Adrenal gland (tissue), 5 donors: ENCODE measurements at regions not wholly inside any gene's neighbourhood (a gene's known extent, or its start where the extent isn't known, plus 50 kb on each side); places are given as distances from the start of the nearest gene placed in this dataset.

Experiments used
- CTCF ChIP-seq, 6 experiments: fragments of 450-650 bp in 4 of 6; fragments of 200-600 bp in 2 of 6; sonication (generic) in 1 of 6; IDR thresholded peaks; 1 replicate in 5 of 6; 2 replicates in 1 of 6; pipeline versions ENCODE4 v1.5.1 to v1.8.0; 2016 to 2021; ENCODE audit warnings: antibody characterized with exemption in 6 of 6, mild to moderate bottlenecking in 2 of 6, moderate library complexity in 1 of 6
- POLR2A ChIP-seq, 2 donors: fragments of 450-650 bp; IDR thresholded peaks; one replicate each; pipeline ENCODE4 v1.6.1; 2017; ENCODE audit warnings: antibody characterized with exemption in 2 of 2, mild to moderate bottlenecking in 2 of 2, moderate library complexity in 1 of 2
- donor health status: DM: no; HTN: no; CAD: no.

DNA sequence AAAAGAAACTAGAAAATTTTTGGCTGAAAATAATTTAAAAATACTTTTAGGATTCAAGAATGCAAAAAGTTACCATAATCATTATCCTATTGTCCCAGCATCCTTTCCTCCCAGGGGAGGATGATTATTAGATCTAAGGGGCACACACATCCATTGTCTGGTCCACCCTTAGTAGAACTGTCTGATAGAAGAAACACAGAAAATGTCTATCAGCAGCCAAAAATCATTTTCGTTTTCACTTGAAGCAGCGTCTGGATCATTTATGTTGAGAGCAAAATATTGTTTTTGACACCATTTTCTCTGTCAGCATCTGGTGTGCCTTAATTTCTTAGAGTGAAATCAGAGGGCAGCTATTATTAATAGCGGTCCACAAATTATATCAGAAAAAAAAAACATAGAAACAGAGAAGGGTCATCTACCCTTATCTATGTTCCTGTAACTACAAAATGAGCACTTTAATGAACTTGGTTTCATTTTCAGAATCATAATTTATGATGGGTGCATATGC is 446.3 kb downstream of the TRAM1L1 start:
- no peak for TF ChIP-seq CTCF (IDR thresholded peaks at IDR 0.05)
- TF ChIP-seq POLR2A (IDR thresholded peaks at IDR 0.05): no peak
